H1 (cell line): ENCODE measurements at regions not wholly inside any gene's neighbourhood (a gene's known extent, or its start where the extent isn't known, plus 50 kb on each side); places are given as distances from the start of the nearest gene placed in this dataset.
"Not testable (repeated sequence)": the region's sequence is repeated elsewhere in the genome, so short reads cannot be mapped to it uniquely, and the experiment has no call there.

Experiments used
- CTCF ChIA-PET: fragments of 300-600 bp; sonication (Branson Sonifier 250); formaldehyde crosslinking; loops from one replicate; lab custom pipeline; 2021; ENCODE audit not compliant: partially characterized antibody; lab: Charles Lee
- POLR2A ChIA-PET: fragments of 300-600 bp; sonication (Branson Sonifier 250); formaldehyde crosslinking; loops from one replicate; lab custom pipeline; 2021; ENCODE audit warnings: inconsistent platforms; ENCODE audit not compliant: partially characterized antibody; lab: Charles Lee
- DNase-seq, 2 experiments: peaks; one replicate each; pipeline versions ENCODE4 v3.0.0 to v3.0.0-alpha.2; 2010 to 2022; ENCODE audit warnings: low spot score in 2 of 2, low read depth in 1 of 2, mixed read lengths in 1 of 2
- FAIRE-seq: peaks from 2 replicates; lab custom pipeline; 2011; peaks lifted over from hg19 to GRCh38; lab: Jason Lieb, UNC
- H2AFZ ChIP-seq: 2 replicates; pipeline ENCODE4 v1.8.1; 2012; ENCODE audit warnings: low read length, inconsistent platforms
- H2AK5ac ChIP-seq: 2 replicates; pipeline ENCODE4 v1.6.1; 2013; ENCODE audit warnings: low read depth, low read length
- H2BK120ac ChIP-seq: replicated peaks from 2 replicates; pipeline ENCODE3; 2013; ENCODE audit warnings: low read depth, low read length, inconsistent platforms
- H2BK12ac ChIP-seq: 2 replicates; pipeline ENCODE4 v1.6.1; 2013; ENCODE audit warnings: low read depth, low read length
- H2BK15ac ChIP-seq: 2 replicates; pipeline ENCODE4 v1.6.1; 2013; ENCODE audit warnings: low read length
- H2BK20ac ChIP-seq: 2 replicates; pipeline ENCODE4 v1.6.1; 2013; ENCODE audit warnings: low read length
- H2BK5ac ChIP-seq: 2 replicates; pipeline ENCODE4 v1.6.1; 2013; ENCODE audit warnings: low read depth, low read length
- H3K14ac ChIP-seq: 2 replicates; pipeline ENCODE4 v1.6.1; 2013; ENCODE audit warnings: inconsistent platforms; ENCODE audit not compliant: insufficient read length
- H3K18ac ChIP-seq: 2 replicates; pipeline ENCODE4 v1.6.1; 2013; ENCODE audit warnings: low read length; ENCODE audit errors: extremely low read depth
- H3K23ac ChIP-seq: 2 replicates; pipeline ENCODE4 v1.6.1; 2013; ENCODE audit warnings: inconsistent platforms; ENCODE audit not compliant: insufficient read length
- H3K23me2 ChIP-seq: 2 replicates; pipeline ENCODE4 v1.6.1; 2013; ENCODE audit warnings: low read depth, low read length
- H3K27ac ChIP-seq: 2 replicates; pipeline ENCODE4 v1.6.1; 2011; ENCODE audit warnings: low read depth, low read length, inconsistent platforms
- H3K27me3 ChIP-seq, 4 experiments: replicated peaks in 1 of 4; 1 replicate in 1 of 4; 2 replicates in 3 of 4; pipeline versions ENCODE4 v1.6.1 to v1.8.1; 2011 to 2013; ENCODE audit warnings: low read length in 3 of 4, mild to moderate bottlenecking in 3 of 4, inconsistent platforms in 2 of 4, mixed read lengths in 2 of 4, moderate library complexity in 1 of 4; ENCODE audit not compliant: control insufficient read depth in 3 of 4, insufficient read depth in 3 of 4; ENCODE audit errors: extremely low read depth in 1 of 4
- H3K36me3 ChIP-seq, 4 experiments: 2 replicates each; pipeline versions ENCODE4 v1.6.1 to v1.8.1; 2011 to 2013; ENCODE audit warnings: mild to moderate bottlenecking in 4 of 4, low read length in 3 of 4, moderate library complexity in 2 of 4, control low read depth in 1 of 4, inconsistent platforms in 1 of 4; ENCODE audit not compliant: insufficient read depth in 4 of 4, control insufficient read depth in 2 of 4
- H3K4ac ChIP-seq: replicated peaks from 2 replicates; pipeline ENCODE3; 2013; ENCODE audit warnings: low read length, low read depth, mixed read lengths, inconsistent platforms; ENCODE audit not compliant: insufficient read length
- H3K4me1 ChIP-seq, 4 experiments: replicated peaks in 1 of 4; 1 replicate in 1 of 4; 2 replicates in 3 of 4; pipeline versions ENCODE4 v1.6.1 to v1.8.1; 2011 to 2013; ENCODE audit warnings: low read length in 3 of 4, inconsistent platforms in 2 of 4, mixed read lengths in 1 of 4; ENCODE audit not compliant: insufficient read depth in 4 of 4, control insufficient read depth in 3 of 4
- H3K4me2 ChIP-seq, 2 experiments: 2 replicates each; pipeline versions ENCODE4 v1.6.1 to v1.8.1; 2011 to 2013; ENCODE audit warnings: low read depth in 2 of 2, low read length in 2 of 2, control low read depth in 1 of 2, inconsistent platforms in 1 of 2, mild to moderate bottlenecking in 1 of 2; ENCODE audit not compliant: insufficient read depth in 1 of 2
- H3K4me3 ChIP-seq, 4 experiments: fragments of 200-600, 300-600 bp in 1 of 4; sonication (generic), shearing (Covaris generic), sonication (Bioruptor Twin) in 1 of 4; 2 replicates each; pipeline versions ENCODE4 v1.5.1 to v1.8.1; 2011 to 2016; ENCODE audit warnings: low read length in 4 of 4, low read depth in 3 of 4, control low read depth in 2 of 4, inconsistent platforms in 2 of 4, mild to moderate bottlenecking in 2 of 4, mixed read lengths in 1 of 4, moderate library complexity in 1 of 4; ENCODE audit not compliant: insufficient read depth in 2 of 4; ENCODE audit errors: extremely low read depth in 1 of 4
- H3K56ac ChIP-seq: replicated peaks from 2 replicates; pipeline ENCODE3; 2013; ENCODE audit warnings: low read depth, mild to moderate bottlenecking, mixed read lengths, low read length, inconsistent platforms; ENCODE audit not compliant: insufficient read length
- H3K79me1 ChIP-seq: 2 replicates; pipeline ENCODE4 v1.6.1; 2013; ENCODE audit warnings: low read depth, low read length, control low read depth
- H3K79me2 ChIP-seq, 2 experiments: 2 replicates each; pipeline versions ENCODE4 v1.6.1 to v1.8.1; 2012 to 2013; ENCODE audit warnings: low read length in 2 of 2, mild to moderate bottlenecking in 2 of 2, inconsistent platforms in 1 of 2; ENCODE audit not compliant: insufficient read depth in 2 of 2, control insufficient read depth in 1 of 2
- H3K9ac ChIP-seq, 4 experiments: replicated peaks in 1 of 4; 1 replicate in 1 of 4; 2 replicates in 3 of 4; pipeline versions ENCODE4 v1.6.1 to v1.8.1; 2011 to 2013; ENCODE audit warnings: low read depth in 3 of 4, low read length in 3 of 4, control low read depth in 2 of 4, mild to moderate bottlenecking in 2 of 4, moderate library complexity in 2 of 4, inconsistent platforms in 1 of 4; ENCODE audit errors: extremely low read depth in 1 of 4
- H3K9me3 ChIP-seq, 2 experiments: 2 replicates each; pipeline versions ENCODE4 v1.6.1 to v1.8.1; 2012 to 2013; ENCODE audit warnings: mild to moderate bottlenecking in 2 of 2, moderate library complexity in 2 of 2, control low read depth in 1 of 2, inconsistent platforms in 1 of 2, low read depth in 1 of 2, low read length in 1 of 2, mixed read lengths in 1 of 2; ENCODE audit not compliant: insufficient read depth in 2 of 2
- H4K20me1 ChIP-seq, 2 experiments: replicated peaks in 1 of 2; 2 replicates each; pipeline versions ENCODE3 to v1.8.1; 2011 to 2013; ENCODE audit warnings: inconsistent platforms in 2 of 2, low read length in 2 of 2, mild to moderate bottlenecking in 1 of 2; ENCODE audit not compliant: insufficient read depth in 2 of 2, control insufficient read depth in 1 of 2
- H4K5ac ChIP-seq: 2 replicates; pipeline ENCODE4 v1.6.1; 2013; ENCODE audit warnings: low read length, low read depth, mixed read lengths, inconsistent platforms; ENCODE audit not compliant: insufficient read length
- H4K8ac ChIP-seq: 2 replicates; pipeline ENCODE4 v1.8.0; 2013; ENCODE audit warnings: mild to moderate bottlenecking, moderate library complexity, low read length, inconsistent platforms; ENCODE audit not compliant: insufficient read depth; ENCODE audit errors: extremely low read depth
- H4K91ac ChIP-seq: replicated peaks from 2 replicates; pipeline ENCODE3; 2013; ENCODE audit warnings: low read length, mixed read lengths, inconsistent platforms; ENCODE audit not compliant: insufficient read length
- WGBS, 2 experiments: shearing (Covaris generic) in 1 of 2; methylation state at CpG; one replicate each; pipeline versions ENCODE4 v1.1.6 to v1.1.7; 2013 to 2015; ENCODE audit warnings: low lambda C conversion rate in 2 of 2, mixed read lengths in 2 of 2, inconsistent platforms in 1 of 2, low coverage in 1 of 2, missing lambda C conversion rate in 1 of 2; ENCODE audit not compliant: insufficient replicate concordance in 2 of 2, insufficient coverage in 1 of 2, insufficient read length in 1 of 2; ENCODE audit errors: extremely low coverage in 1 of 2, missing lambda C conversion rate in 1 of 2; 5-methylcytosine and 5-hydroxymethylcytosine counted together

DNA sequence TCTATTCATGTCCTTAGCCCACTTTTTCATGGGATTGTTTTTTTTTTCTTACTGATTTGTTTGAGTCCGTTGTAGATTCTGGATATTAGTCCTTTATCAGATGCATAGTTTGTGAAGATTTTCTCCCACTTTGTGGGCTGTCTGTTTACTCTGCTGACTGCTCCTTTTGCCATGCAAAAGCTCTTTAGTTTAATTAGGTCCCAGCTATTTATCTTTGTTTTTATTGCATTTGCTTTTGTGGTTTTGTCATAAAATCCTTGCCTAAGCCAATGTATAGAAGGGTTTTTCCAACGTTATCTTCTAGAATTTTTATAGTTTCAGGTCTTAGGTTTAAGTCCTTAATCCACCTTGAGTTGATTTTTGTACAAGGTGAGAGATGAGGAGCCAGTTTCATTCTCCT lies 358.9 kb downstream of the ADAMTS20 start:
- H3K56ac ChIP-seq, H3K4me3 ChIP-seq, H4K91ac ChIP-seq, H2AFZ ChIP-seq, FAIRE-seq, H3K23ac ChIP-seq, H3K79me2 ChIP-seq, H2BK120ac ChIP-seq, H4K5ac ChIP-seq, H4K20me1 ChIP-seq, H2BK15ac ChIP-seq, H2BK5ac ChIP-seq, H3K23me2 ChIP-seq, H3K14ac ChIP-seq, H3K79me1 ChIP-seq, H3K36me3 ChIP-seq, H4K8ac ChIP-seq, H2AK5ac ChIP-seq, CTCF ChIA-PET, DNase-seq, H3K4me1 ChIP-seq, H2BK12ac ChIP-seq, H3K4me2 ChIP-seq, H3K9me3 ChIP-seq, POLR2A ChIA-PET, H2BK20ac ChIP-seq, H3K4ac ChIP-seq, H3K18ac ChIP-seq, H3K27me3 ChIP-seq, H3K9ac ChIP-seq, H3K27ac ChIP-seq: not testable (repeated sequence)
- 97% methylated on average over 2 of the region's 2 CpGs; no CpG with 5 or more reads in 1 of the 2 experiments for WGBS, 2 experiments

GRCh38 chr12:43192442-43192841 lies 359.6 kb downstream of the ADAMTS20 start:
- H2BK120ac ChIP-seq, H3K56ac ChIP-seq, FAIRE-seq, DNase-seq, H4K5ac ChIP-seq, H3K79me1 ChIP-seq, H3K9ac ChIP-seq, H2BK12ac ChIP-seq, H2AFZ ChIP-seq, H3K4me3 ChIP-seq, H3K27me3 ChIP-seq, H3K27ac ChIP-seq, H4K91ac ChIP-seq, H3K36me3 ChIP-seq, H3K23ac ChIP-seq, H4K8ac ChIP-seq, H3K14ac ChIP-seq, H3K23me2 ChIP-seq, H3K4ac ChIP-seq, CTCF ChIA-PET, H3K9me3 ChIP-seq, H3K4me2 ChIP-seq, H3K18ac ChIP-seq, H3K4me1 ChIP-seq, H2BK15ac ChIP-seq, H2BK5ac ChIP-seq, H4K20me1 ChIP-seq, POLR2A ChIA-PET, H2AK5ac ChIP-seq, H3K79me2 ChIP-seq, H2BK20ac ChIP-seq: not testable (repeated sequence)
- 75% methylated on average over 2 of the region's 2 CpGs; no CpG with 5 or more reads in 1 of the 2 experiments for WGBS, 2 experiments
